Epithelial cell of proximal tubule (primary cell): ENCODE measurements at regions not wholly inside any gene's neighbourhood (a gene's known extent, or its start where the extent isn't known, plus 50 kb on each side); places are given as distances from the start of the nearest gene placed in this dataset.
"Not testable (repeated sequence)": the region's sequence is repeated elsewhere in the genome, so short reads cannot be mapped to it uniquely, and the experiment has no call there.

ENCODE experiments used
- DNase-seq: peaks from one replicate; pipeline ENCODE4 v3.0.0-alpha.2; 2011; ENCODE audit warnings: low read depth
- H3K4me3 ChIP-seq: 2 replicates; pipeline ENCODE4 v1.5.1; 2011; ENCODE audit warnings: low read depth, mild to moderate bottlenecking, low read length
- TF ChIP-seq, protein P1 (sequence below): conservative IDR thresholded peaks from 2 replicates; pipeline ENCODE4 v1.5.1; 2012; ENCODE audit warnings: low read depth, mild to moderate bottlenecking, low read length

DNA sequence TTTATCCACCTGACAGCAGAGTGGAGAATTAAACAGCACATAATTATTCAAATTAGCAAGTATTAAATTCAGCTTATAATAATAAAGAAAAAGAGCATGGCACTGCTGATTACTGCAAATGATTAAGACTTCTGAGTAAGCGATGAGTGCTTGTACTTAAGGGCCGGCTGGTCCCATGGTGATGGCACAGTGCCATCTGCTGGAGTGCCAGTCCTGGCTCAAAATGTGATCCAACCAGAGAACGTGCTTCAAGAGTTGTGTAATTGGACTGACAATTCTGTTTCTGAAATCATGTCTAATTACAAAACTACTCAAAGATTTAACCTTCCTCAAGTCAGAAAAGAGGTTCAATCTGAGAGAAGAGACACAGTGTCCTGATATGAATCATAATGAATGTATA, 181.6 kb upstream of the RGS17 start:
- DNase-seq: peak; percentile 32
- TF ChIP-seq, protein P1, sequence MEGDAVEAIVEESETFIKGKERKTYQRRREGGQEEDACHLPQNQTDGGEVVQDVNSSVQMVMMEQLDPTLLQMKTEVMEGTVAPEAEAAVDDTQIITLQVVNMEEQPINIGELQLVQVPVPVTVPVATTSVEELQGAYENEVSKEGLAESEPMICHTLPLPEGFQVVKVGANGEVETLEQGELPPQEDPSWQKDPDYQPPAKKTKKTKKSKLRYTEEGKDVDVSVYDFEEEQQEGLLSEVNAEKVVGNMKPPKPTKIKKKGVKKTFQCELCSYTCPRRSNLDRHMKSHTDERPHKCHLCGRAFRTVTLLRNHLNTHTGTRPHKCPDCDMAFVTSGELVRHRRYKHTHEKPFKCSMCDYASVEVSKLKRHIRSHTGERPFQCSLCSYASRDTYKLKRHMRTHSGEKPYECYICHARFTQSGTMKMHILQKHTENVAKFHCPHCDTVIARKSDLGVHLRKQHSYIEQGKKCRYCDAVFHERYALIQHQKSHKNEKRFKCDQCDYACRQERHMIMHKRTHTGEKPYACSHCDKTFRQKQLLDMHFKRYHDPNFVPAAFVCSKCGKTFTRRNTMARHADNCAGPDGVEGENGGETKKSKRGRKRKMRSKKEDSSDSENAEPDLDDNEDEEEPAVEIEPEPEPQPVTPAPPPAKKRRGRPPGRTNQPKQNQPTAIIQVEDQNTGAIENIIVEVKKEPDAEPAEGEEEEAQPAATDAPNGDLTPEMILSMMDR: peak; percentile 81
- no peak overlapping the region for H3K4me3 ChIP-seq

DNA sequence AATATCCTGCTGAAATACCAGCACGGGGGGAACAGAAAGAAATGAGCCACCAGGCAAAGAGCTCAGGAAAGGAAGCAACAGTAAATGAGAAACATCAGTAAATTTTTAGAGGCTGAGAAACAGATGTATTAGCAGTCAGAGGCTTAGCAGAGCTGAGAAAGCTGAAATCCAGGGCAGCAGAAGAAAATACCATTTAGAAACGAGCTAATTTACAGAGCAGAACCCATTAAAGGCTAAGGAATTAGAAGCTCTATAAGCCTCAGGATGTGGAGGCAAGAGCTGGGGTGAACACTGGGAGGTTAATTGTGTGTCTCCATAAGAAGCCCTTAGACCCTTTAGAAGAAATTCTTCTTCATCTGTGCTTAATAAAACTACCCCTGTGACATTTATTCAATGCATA, 178.6 kb upstream of the RGS17 start:
- DNase-seq: no peak
- no peak overlapping the region for H3K4me3 ChIP-seq
- TF ChIP-seq, protein P1: no peak

DNA sequence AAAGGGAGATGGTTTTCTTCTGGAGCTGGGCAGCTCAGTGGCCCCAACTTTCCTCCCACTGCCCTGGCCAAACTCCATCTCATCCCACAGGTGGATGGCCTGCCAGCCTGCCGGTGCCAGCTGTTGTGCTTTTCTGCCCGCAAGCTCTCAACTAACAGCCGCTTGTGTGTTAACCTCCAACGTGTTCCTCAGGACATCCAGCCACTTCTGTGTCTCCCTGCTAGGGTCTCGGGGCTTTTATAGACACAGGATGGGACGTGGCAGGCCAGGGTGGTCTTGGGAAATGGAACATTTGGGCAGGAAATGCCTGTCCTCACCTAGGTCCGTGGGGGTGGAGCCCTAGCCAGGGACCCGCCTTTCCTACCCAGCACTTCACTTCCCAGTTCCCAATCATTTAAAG, 171.1 kb upstream of the RGS17 start:
- TF ChIP-seq, protein P1: no peak

DNA sequence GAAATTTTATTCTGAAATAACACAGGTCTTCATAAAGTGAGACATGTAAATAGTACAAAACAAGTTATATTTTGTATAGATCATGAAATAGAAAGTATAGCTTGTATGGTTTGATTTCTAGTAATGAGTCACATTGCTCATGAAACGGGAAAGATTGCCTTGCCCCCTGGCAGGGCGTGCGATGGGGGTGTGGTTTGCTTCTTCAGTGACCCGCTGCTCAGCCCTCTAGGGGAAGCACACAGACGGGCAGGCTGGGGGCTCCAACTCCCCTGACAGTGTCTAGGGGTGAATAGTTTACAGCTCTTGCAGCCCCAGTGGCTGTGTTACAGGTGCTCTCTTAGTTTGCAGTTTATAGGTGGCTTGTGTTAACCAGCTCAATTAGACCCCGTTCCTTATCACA, 170.5 kb upstream of the RGS17 start:
- TF ChIP-seq, protein P1: no peak
- no peak overlapping the region for H3K4me3 ChIP-seq
- no peak for DNase-seq

More for the DNA sequence above, 171.1 kb upstream of the RGS17 start:
- H3K4me3 ChIP-seq: no peak overlapping the region
- DNase-seq: no peak

DNA sequence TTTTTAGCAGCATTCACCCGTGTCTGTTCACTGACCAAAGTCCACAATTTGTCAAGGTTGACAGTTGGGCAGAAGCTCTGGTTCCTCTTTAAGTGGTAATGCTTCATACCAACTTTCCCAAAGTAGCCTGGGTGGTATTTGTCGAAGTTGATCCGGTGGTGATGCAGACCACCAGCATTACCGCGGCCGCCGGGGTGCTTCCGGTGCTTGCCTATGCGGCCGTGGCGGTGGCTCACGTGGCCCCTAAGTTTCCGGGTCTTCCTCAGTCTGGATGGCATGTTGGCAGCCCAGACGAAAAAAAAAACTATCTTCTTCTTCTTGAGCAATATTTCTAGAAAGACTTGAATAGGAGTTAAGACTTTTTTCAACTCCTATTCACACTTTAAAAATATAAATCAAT, 151.4 kb upstream of the RGS17 start:
- DNase-seq, H3K4me3 ChIP-seq: not testable (repeated sequence)

DNA sequence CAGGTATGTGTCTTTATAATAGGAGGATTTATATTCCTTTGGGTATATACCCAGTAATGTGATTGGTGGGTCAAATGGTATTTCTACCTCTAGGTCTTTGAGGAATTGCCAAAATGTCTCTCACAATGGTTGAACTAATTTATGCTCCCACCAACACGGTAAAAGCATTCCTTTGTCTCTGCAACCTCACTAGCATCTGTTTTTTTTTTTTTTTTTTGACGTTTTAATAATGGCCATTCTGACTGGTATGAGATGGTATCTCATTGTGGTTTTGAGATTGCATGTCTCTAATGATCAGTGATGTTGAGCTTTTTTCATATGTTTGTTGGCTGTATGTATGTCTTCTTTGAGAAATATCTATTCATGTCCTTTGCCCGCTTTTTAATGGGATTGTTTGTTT, 144.9 kb upstream of the RGS17 start:
- TF ChIP-seq, protein P1: no peak
- DNase-seq: no peak
- no peak overlapping the region for H3K4me3 ChIP-seq

DNA sequence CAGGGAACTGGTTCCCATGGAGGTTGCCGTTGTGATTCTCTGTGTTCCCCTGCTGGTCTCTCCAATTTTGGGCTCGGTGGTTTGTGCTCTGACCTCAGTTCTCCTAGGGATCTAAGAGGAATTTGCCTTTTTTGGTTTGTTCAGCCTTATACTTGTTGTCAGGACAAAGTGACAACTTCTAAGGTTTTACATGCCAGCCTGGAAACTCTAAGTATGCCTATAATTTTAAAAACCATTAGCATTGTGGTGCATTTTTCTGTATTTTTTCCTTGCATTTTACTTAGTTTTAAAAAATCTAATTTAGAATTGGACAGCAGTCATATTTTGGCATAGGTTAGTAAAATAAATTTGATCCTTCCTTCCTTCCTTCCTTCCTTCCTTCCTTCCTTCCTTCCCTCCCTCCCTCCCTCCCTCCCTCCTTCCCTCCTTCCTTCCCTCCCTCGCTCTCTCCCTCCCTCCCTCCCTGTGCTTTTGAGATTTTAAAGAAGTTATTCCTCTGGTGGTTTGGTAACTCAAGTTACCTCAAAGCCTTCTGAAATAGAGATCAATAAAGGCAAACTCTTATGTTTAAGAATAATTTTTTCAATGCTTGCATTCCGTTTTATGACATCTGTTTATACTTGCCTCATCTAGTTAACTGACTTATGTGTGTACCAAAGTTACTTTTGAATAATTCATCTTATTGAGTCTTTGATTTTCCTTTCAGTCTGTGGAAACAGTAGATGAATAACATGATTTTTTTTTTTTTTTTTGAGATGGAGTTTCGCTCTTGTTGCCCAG, 141.3 kb upstream of the RGS17 start:
- no peak overlapping the region for H3K4me3 ChIP-seq
- no peak for DNase-seq
- TF ChIP-seq, protein P1: no peak
